ENCODE measurements at regions not wholly inside any gene's neighbourhood (a gene's known extent, or its start where the extent isn't known, plus 50 kb on each side); places are given as distances from the start of the nearest gene placed in this dataset.

- no peak overlapping the region for H3K4me3 Mint-ChIP-seq
- H3K4me1 Mint-ChIP-seq = peaks cover 28% of the 10 kb centered on the region
- peak overlapping the region; percentile 26 for H3K4me3 ChIP-seq (ENCODE audit: low read length)
- WGBS, 2 experiments (ENCODE audit: insufficient coverage in 1 of 2, insufficient read length in 1 of 2) = 92 to 96% methylated on average over 2 to 3 of the region's 3 CpGs
- no peak overlapping the region for H3K9ac ChIP-seq (ENCODE audit: extremely low read depth, low read length, poor library complexity, severe bottlenecking)
- H3K27ac Mint-ChIP-seq = no peak overlapping the region
- H3K27me3 ChIP-seq (ENCODE audit: control insufficient read depth, insufficient read depth, low read length, poor library complexity, severe bottlenecking) = no peaks in the 10 kb centered on the region
- no peak overlapping the region for H3K27ac ChIP-seq (ENCODE audit: low read depth, low read length)
- DNase-seq = no peak
- no peaks in the 10 kb centered on the region for H3K9me3 ChIP-seq (ENCODE audit: control insufficient read depth, low read length)
- peaks cover 11% of the 10 kb centered on the region for H3K4me1 ChIP-seq (ENCODE audit: control insufficient read depth, insufficient read depth, low read length)
- H3K36me3 ChIP-seq (ENCODE audit: control insufficient read depth, insufficient read depth, low read length) = no peaks in the 10 kb centered on the region
- TF ChIP-seq CTCF (conservative IDR thresholded peaks at IDR 0.05) = no peak
- no peaks in the 10 kb centered on the region for H3K36me3 Mint-ChIP-seq (ENCODE audit: low read depth)
- no peaks in the 10 kb centered on the region for H3K9me3 Mint-ChIP-seq
- peaks cover 2% of the 10 kb centered on the region for H3K27me3 Mint-ChIP-seq (ENCODE audit: insufficient read depth)
Measured at GRCh38 chr6:138032571-138032970, 74.6 kb downstream of the PERP start.

- 78 to 95% methylated on average over 3 of the region's 3 CpGs for WGBS, 2 experiments (ENCODE audit: insufficient coverage in 1 of 2, insufficient read length in 1 of 2)
- H3K9me3 ChIP-seq (ENCODE audit: control insufficient read depth, low read length) = no peaks in the 10 kb centered on the region
- H3K36me3 Mint-ChIP-seq (ENCODE audit: low read depth) = no peaks in the 10 kb centered on the region
- H3K9ac ChIP-seq (ENCODE audit: extremely low read depth, low read length, poor library complexity, severe bottlenecking) = no peak overlapping the region
- H3K27ac ChIP-seq (ENCODE audit: low read depth, low read length) = no peak overlapping the region
- peaks cover 11% of the 10 kb centered on the region for H3K4me1 ChIP-seq (ENCODE audit: control insufficient read depth, insufficient read depth, low read length)
- no peak overlapping the region for H3K27ac Mint-ChIP-seq
- H3K9me3 Mint-ChIP-seq = no peaks in the 10 kb centered on the region
- no peaks in the 10 kb centered on the region for H3K27me3 Mint-ChIP-seq (ENCODE audit: insufficient read depth)
- no peak for DNase-seq
- TF ChIP-seq CTCF (conservative IDR thresholded peaks at IDR 0.05) = no peak
- H3K4me3 ChIP-seq (ENCODE audit: low read length) = no peak overlapping the region
- H3K4me1 Mint-ChIP-seq = peaks cover 28% of the 10 kb centered on the region
- no peaks in the 10 kb centered on the region for H3K36me3 ChIP-seq (ENCODE audit: control insufficient read depth, insufficient read depth, low read length)
- H3K4me3 Mint-ChIP-seq = no peak overlapping the region
- no peaks in the 10 kb centered on the region for H3K27me3 ChIP-seq (ENCODE audit: control insufficient read depth, insufficient read depth, low read length, poor library complexity, severe bottlenecking)
Measured at GRCh38 chr6:138034229-138034628, 73.0 kb downstream of the PERP start.

GRCh38 chr6:138035070-138035469 lies 72.1 kb downstream of the PERP start:
- Histone ChIP-seq H3K4me3 (ENCODE audit: low read length) (no peak overlapping the region), H3K4me1 (ENCODE audit: control insufficient read depth, insufficient read depth, low read length) (peaks cover 11% of the 10 kb centered on the region), H3K9ac (ENCODE audit: extremely low read depth, low read length, poor library complexity, severe bottlenecking) (no peak overlapping the region), H3K36me3 (ENCODE audit: control insufficient read depth, insufficient read depth, low read length) (no peaks in the 10 kb centered on the region), H3K27ac (ENCODE audit: low read depth, low read length) (no peak overlapping the region), H3K27me3 (ENCODE audit: control insufficient read depth, insufficient read depth, low read length, poor library complexity, severe bottlenecking) (no peaks in the 10 kb centered on the region), H3K9me3 (ENCODE audit: control insufficient read depth, low read length) (no peaks in the 10 kb centered on the region)
- Mint-ChIP-seq H3K4me3 (no peak overlapping the region), H3K27me3 (ENCODE audit: insufficient read depth) (no peaks in the 10 kb centered on the region), H3K9me3 (no peaks in the 10 kb centered on the region), H3K27ac (no peak overlapping the region), H3K4me1 (peaks cover 28% of the 10 kb centered on the region), H3K36me3 (ENCODE audit: low read depth) (no peaks in the 10 kb centered on the region)
- TF ChIP-seq CTCF (conservative IDR thresholded peaks at IDR 0.05) = no peak
- WGBS, 2 experiments (ENCODE audit: insufficient coverage in 1 of 2, insufficient read length in 1 of 2) = 86 to 89% methylated on average over 5 of the region's 5 CpGs
- no peak for DNase-seq
